HUES6 (cell line): ENCODE measurements at regions not wholly inside any gene's neighbourhood (a gene's known extent, or its start where the extent isn't known, plus 50 kb on each side); places are given as distances from the start of the nearest gene placed in this dataset.
"Not testable (repeated sequence)": the region's sequence is repeated elsewhere in the genome, so short reads cannot be mapped to it uniquely, and the experiment has no call there.

Source experiments
- H3K27ac ChIP-seq: 2 replicates; pipeline ENCODE4 v1.7.0; 2013; ENCODE audit warnings: low read depth, mild to moderate bottlenecking, low read length, inconsistent platforms
- H3K27me3 ChIP-seq: 2 replicates; pipeline ENCODE4 v1.6.1; 2013; ENCODE audit warnings: low read length; ENCODE audit not compliant: control insufficient read depth, insufficient read depth
- H3K36me3 ChIP-seq: 2 replicates; pipeline ENCODE4 v1.6.1; 2013; ENCODE audit warnings: low read length; ENCODE audit not compliant: control insufficient read depth, insufficient read depth
- H3K4me1 ChIP-seq: 2 replicates; pipeline ENCODE4 v1.6.1; 2013; ENCODE audit warnings: low read length; ENCODE audit not compliant: control insufficient read depth, insufficient read depth
- H3K4me3 ChIP-seq: 2 replicates; pipeline ENCODE4 v1.5.1; 2013; ENCODE audit warnings: low read depth, low read length
- H3K9ac ChIP-seq: one replicate; pipeline ENCODE4 v1.6.1; 2013; ENCODE audit warnings: mild to moderate bottlenecking, low read length
- H3K9me3 ChIP-seq: 2 replicates; pipeline ENCODE4 v1.6.1; 2013; ENCODE audit warnings: low read depth, low read length; ENCODE audit not compliant: control insufficient read depth, insufficient read depth

GRCh38 chr10:55820478-55820877, 540.6 kb downstream of the ZWINT start:
- Histone ChIP-seq H3K27ac (peak overlapping the region; percentile 95), H3K27me3 (no peaks in the 10 kb centered on the region), H3K9ac (peak overlapping the region; percentile 68), H3K4me1 (peaks cover 55% of the 10 kb centered on the region), H3K36me3 (0 out of 2 replicates have a peak, but pooled peaks cover 2% of the 10 kb centered on the region), H3K4me3 (peak overlapping the region; percentile 33), H3K9me3 (peaks cover 20% of the 10 kb centered on the region)

GRCh38 chr10:55820071-55820470, 541.0 kb downstream of the ZWINT start:
- Histone ChIP-seq H3K27ac (peak overlapping the region; percentile 95), H3K4me3 (peak overlapping the region; percentile 33; the same call in 1 of the 2 replicates), H3K36me3 (0 out of 2 replicates have a peak, but pooled peaks cover 2% of the 10 kb centered on the region), H3K9ac (peak overlapping the region; percentile 68), H3K4me1 (peaks cover 55% of the 10 kb centered on the region), H3K27me3 (no peaks in the 10 kb centered on the region), H3K9me3 (peaks cover 20% of the 10 kb centered on the region)

- Histone ChIP-seq H3K9me3 (peaks cover 31% of the 10 kb centered on the region), H3K27me3 (no peaks in the 10 kb centered on the region), H3K27ac (no peak overlapping the region), H3K9ac (no peak overlapping the region), H3K36me3 (peaks cover 2% of the 10 kb centered on the region; the same call in 1 of the 2 replicates), H3K4me3 (no peak overlapping the region), H3K4me1 (no peaks in the 10 kb centered on the region)
Measured at GRCh38 chr10:55813451-55814170, 547.4 kb downstream of the ZWINT start.

GRCh38 chr10:55803055-55803454, 558.0 kb downstream of the ZWINT start:
- Histone ChIP-seq H3K36me3 (no peaks in the 10 kb centered on the region), H3K27ac (no peak overlapping the region), H3K9me3 (no peaks in the 10 kb centered on the region), H3K4me1 (no peaks in the 10 kb centered on the region), H3K4me3 (no peak overlapping the region), H3K9ac (no peak overlapping the region), H3K27me3 (no peaks in the 10 kb centered on the region)

GRCh38 chr10:55801353-55801661, 559.8 kb downstream of the ZWINT start:
- H3K27ac ChIP-seq = no peak overlapping the region
- H3K9ac ChIP-seq = no peak overlapping the region
- no peaks in the 10 kb centered on the region for H3K4me1 ChIP-seq
- H3K36me3 ChIP-seq = no peaks in the 10 kb centered on the region
- H3K9me3 ChIP-seq = no peaks in the 10 kb centered on the region
- no peak overlapping the region for H3K4me3 ChIP-seq
- H3K27me3 ChIP-seq = no peaks in the 10 kb centered on the region

- no peaks in the 10 kb centered on the region for H3K4me1 ChIP-seq
- no peak overlapping the region for H3K4me3 ChIP-seq
Measured at GRCh38 chr10:55800602-55801352, 560.3 kb downstream of the ZWINT start.

GRCh38 chr10:55793024-55793423, 568.0 kb downstream of the ZWINT start:
- Histone ChIP-seq H3K9ac (no peak overlapping the region), H3K27ac (no peak overlapping the region), H3K27me3 (no peaks in the 10 kb centered on the region), H3K4me3 (no peak overlapping the region), H3K4me1 (no peaks in the 10 kb centered on the region), H3K9me3 (no peaks in the 10 kb centered on the region), H3K36me3 (no peaks in the 10 kb centered on the region)

More at GRCh38 chr10:55800602-55801352, 560.3 kb downstream of the ZWINT start:
- no peaks in the 10 kb centered on the region for H3K36me3 ChIP-seq
- no peaks in the 10 kb centered on the region for H3K27me3 ChIP-seq
- no peaks in the 10 kb centered on the region for H3K9me3 ChIP-seq
- no peak overlapping the region for H3K27ac ChIP-seq
- H3K9ac ChIP-seq = no peak overlapping the region

GRCh38 chr10:55790276-55790675, 570.8 kb downstream of the ZWINT start:
- H3K9me3 ChIP-seq, H3K4me1 ChIP-seq, H3K9ac ChIP-seq, H3K4me3 ChIP-seq, H3K36me3 ChIP-seq, H3K27me3 ChIP-seq, H3K27ac ChIP-seq: not testable (repeated sequence)

- Histone ChIP-seq H3K9me3 (no peaks in the 10 kb centered on the region), H3K4me3 (no peak overlapping the region), H3K27me3 (no peaks in the 10 kb centered on the region), H3K9ac (no peak overlapping the region), H3K36me3 (no peaks in the 10 kb centered on the region), H3K27ac (no peak overlapping the region), H3K4me1 (no peaks in the 10 kb centered on the region)
Measured at GRCh38 chr10:55786461-55787050, 574.5 kb downstream of the ZWINT start.

GRCh38 chr10:55782181-55782580, 578.9 kb downstream of the ZWINT start:
- Histone ChIP-seq H3K9me3 (no peaks in the 10 kb centered on the region), H3K4me3 (no peak overlapping the region), H3K27ac (no peak overlapping the region), H3K36me3 (no peaks in the 10 kb centered on the region), H3K27me3 (no peaks in the 10 kb centered on the region), H3K9ac (no peak overlapping the region), H3K4me1 (no peaks in the 10 kb centered on the region)

- H3K27ac ChIP-seq = no peak overlapping the region
- H3K27me3 ChIP-seq = no peaks in the 10 kb centered on the region
- H3K4me1 ChIP-seq = peaks cover 3% of the 10 kb centered on the region; the same call in 1 of the 2 replicates
- H3K4me3 ChIP-seq = no peak overlapping the region
- no peaks in the 10 kb centered on the region for H3K36me3 ChIP-seq
- no peak overlapping the region for H3K9ac ChIP-seq
- no peaks in the 10 kb centered on the region for H3K9me3 ChIP-seq
Measured at GRCh38 chr10:55766212-55766611, 594.8 kb downstream of the ZWINT start.
